Neural crest cell (in vitro differentiated cells): ENCODE measurements at regions not wholly inside any gene's neighbourhood (a gene's known extent, or its start where the extent isn't known, plus 50 kb on each side); places are given as distances from the start of the nearest gene placed in this dataset.

Source experiments
- DNase-seq: peaks from one replicate; pipeline ENCODE4 v3.0.0; 2021; ENCODE audit warnings: low read depth, mixed read lengths, low spot score
- H3K27ac Mint-ChIP-seq: one replicate; pipeline ENCODE4 v1.8.0; 2021; ENCODE audit warnings: mild to moderate bottlenecking, mixed read lengths; ENCODE audit not compliant: unreplicated experiment
- H3K27me3 Mint-ChIP-seq: 2 replicates; pipeline ENCODE4 v1.8.0; 2021; ENCODE audit warnings: low read depth, mild to moderate bottlenecking, mixed read lengths
- H3K36me3 Mint-ChIP-seq: 2 replicates; pipeline ENCODE4 v1.8.0; 2021; ENCODE audit warnings: low read depth, mild to moderate bottlenecking, mixed read lengths
- H3K4me1 Mint-ChIP-seq: 2 replicates; pipeline ENCODE4 v1.8.0; 2021; ENCODE audit warnings: mixed read lengths
- H3K4me3 Mint-ChIP-seq: one replicate; pipeline ENCODE4 v1.8.0; 2021; ENCODE audit warnings: mild to moderate bottlenecking, mixed read lengths
- H3K9me3 Mint-ChIP-seq: 2 replicates; pipeline ENCODE4 v1.8.0; 2021; ENCODE audit warnings: mixed read lengths
- TF ChIP-seq, protein P1 (sequence below): fragments of 200-600 bp; sonication (generic); conservative IDR thresholded peaks from 2 replicates; pipeline ENCODE4 v1.5.0; 2021; ENCODE audit warnings: antibody characterized with exemption, mild to moderate bottlenecking

DNA sequence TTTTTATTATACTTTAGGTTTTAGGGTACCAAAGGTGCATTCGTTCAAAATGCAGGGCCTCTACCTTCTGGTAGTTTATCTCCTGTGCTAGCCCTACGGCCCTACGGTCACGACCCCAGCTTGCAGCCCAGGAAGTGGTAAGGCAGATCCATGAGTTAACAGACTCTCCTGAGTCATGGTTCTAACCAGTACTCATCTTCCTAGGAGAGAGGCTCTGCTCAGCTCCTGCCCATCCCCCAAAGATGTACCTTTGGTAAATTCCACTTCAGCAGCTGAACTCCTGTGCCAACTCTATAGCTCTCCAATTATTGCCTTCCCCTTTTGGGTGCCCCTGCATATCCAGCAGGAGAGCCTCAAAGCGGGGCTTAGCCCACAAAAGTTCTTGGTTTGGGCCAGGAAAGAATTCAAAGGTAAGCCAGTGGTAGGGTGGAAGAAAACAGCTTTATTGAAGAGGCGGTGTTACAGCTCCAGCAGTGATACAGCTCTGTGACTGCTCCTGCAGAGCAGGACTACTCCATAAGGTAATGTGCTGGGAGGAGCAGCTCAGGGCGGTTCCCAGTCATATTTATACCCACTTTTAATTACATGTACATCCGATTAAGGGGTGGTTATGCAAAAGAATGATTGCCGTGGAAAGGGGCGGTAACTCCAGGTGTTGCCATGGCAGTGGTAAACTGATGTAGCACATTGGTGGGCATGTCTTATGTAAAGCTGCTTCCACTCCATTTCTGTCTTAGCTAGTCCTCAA is 241.4 kb downstream of the PMP22 start:
- no peak overlapping the region for H3K4me3 Mint-ChIP-seq
- no peak for DNase-seq

DNA sequence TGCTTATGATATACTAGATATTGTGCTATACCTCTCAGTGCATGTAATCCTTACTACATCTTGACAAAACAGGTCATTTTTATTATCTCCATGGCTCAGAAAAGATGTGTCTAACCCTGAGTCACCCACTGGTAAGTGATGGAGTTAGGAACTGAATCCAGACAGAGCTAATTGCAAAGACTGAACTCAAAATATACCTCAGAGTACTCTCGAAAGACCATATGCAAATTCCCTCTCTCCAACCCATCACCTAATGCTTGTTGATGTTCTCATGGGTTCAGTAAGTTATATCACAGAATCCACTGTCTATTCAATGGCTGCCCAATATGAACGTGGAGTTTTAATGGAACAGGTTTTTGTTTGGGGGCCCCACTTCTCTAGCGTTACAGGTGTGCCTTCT is 246.0 kb downstream of the PMP22 start:
- Mint-ChIP-seq H3K9me3 (no peaks in the 10 kb centered on the region), H3K4me1 (no peaks in the 10 kb centered on the region), H3K27me3 (no peaks in the 10 kb centered on the region), H3K36me3 (no peaks in the 10 kb centered on the region), H3K4me3 (no peak overlapping the region), H3K27ac (no peak overlapping the region)
- DNase-seq = no peak
- TF ChIP-seq, protein P1, sequence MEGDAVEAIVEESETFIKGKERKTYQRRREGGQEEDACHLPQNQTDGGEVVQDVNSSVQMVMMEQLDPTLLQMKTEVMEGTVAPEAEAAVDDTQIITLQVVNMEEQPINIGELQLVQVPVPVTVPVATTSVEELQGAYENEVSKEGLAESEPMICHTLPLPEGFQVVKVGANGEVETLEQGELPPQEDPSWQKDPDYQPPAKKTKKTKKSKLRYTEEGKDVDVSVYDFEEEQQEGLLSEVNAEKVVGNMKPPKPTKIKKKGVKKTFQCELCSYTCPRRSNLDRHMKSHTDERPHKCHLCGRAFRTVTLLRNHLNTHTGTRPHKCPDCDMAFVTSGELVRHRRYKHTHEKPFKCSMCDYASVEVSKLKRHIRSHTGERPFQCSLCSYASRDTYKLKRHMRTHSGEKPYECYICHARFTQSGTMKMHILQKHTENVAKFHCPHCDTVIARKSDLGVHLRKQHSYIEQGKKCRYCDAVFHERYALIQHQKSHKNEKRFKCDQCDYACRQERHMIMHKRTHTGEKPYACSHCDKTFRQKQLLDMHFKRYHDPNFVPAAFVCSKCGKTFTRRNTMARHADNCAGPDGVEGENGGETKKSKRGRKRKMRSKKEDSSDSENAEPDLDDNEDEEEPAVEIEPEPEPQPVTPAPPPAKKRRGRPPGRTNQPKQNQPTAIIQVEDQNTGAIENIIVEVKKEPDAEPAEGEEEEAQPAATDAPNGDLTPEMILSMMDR = no peak

More for the DNA sequence above, 241.4 kb downstream of the PMP22 start:
- no peaks in the 10 kb centered on the region for H3K36me3 Mint-ChIP-seq
- H3K27ac Mint-ChIP-seq = no peak overlapping the region
- H3K27me3 Mint-ChIP-seq = no peaks in the 10 kb centered on the region
- TF ChIP-seq, protein P1 = no peak
- no peaks in the 10 kb centered on the region for H3K9me3 Mint-ChIP-seq
- no peaks in the 10 kb centered on the region for H3K4me1 Mint-ChIP-seq

DNA sequence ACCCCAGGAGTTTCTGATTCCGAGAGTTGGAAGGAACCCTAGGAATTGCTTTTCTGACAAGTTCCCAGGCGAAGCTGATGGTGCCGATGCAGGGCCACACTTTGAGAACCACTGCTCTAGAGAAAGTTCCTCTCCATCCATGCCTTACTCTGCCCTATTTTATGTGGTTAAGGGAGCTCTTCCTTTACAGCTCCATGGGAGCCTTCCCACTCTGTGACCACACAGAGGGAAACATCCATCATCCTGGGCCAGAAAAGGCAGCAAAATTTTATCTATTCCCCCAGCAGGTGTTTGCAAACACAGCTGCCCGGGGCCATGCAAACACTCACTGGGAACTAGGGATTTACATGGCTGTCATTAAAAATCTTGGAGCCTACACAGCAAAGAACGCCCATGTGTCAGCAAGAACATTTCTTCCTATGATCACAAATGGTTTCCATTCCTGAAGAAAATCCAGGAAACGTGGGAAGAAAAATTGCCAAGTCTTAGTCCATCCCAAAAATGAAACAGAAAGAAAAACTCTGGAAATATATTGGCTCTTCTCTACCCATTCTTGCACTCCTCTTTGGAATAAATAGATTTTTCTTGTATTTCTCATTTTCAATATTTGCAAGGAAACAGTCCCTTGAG is 252.7 kb downstream of the PMP22 start:
- no peaks in the 10 kb centered on the region for H3K36me3 Mint-ChIP-seq
- no peaks in the 10 kb centered on the region for H3K9me3 Mint-ChIP-seq
- DNase-seq = no peak
- H3K27me3 Mint-ChIP-seq = no peaks in the 10 kb centered on the region
- peak overlapping the region; percentile 71 for H3K27ac Mint-ChIP-seq
- H3K4me3 Mint-ChIP-seq = no peak overlapping the region
- TF ChIP-seq, protein P1 = no peak
- H3K4me1 Mint-ChIP-seq = peaks cover 12% of the 10 kb centered on the region

DNA sequence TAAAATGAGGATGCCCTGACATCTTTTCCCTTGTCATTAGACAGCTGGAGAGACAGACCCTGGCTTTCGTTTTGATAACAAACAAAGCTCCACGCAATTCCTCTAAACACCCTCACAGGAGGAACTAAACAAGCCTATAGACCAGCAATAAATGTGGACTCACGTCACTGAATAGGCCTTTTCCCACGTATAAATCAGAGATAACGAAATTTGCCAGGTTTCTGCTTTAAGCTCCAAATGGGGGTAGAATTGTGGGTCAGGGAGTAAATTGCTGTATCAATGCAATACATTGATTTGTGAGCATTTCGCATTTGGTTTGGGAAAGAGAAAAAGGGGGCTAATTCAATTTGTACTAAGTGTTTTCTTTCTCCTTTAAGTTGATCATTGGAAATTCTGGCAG is 256.0 kb downstream of the PMP22 start:
- Mint-ChIP-seq H3K27me3 (no peaks in the 10 kb centered on the region), H3K36me3 (no peaks in the 10 kb centered on the region), H3K27ac (no peak overlapping the region), H3K4me3 (no peak overlapping the region), H3K4me1 (peaks cover 12% of the 10 kb centered on the region), H3K9me3 (no peaks in the 10 kb centered on the region)
- no peak for DNase-seq
- TF ChIP-seq, protein P1 = no peak

- Mint-ChIP-seq H3K36me3 (no peaks in the 10 kb centered on the region), H3K27me3 (no peaks in the 10 kb centered on the region), H3K4me1 (peaks cover 12% of the 10 kb centered on the region), H3K27ac (no peak overlapping the region), H3K9me3 (no peaks in the 10 kb centered on the region), H3K4me3 (no peak overlapping the region)
- no peak for DNase-seq
- TF ChIP-seq, protein P1 = no peak
Measured at GRCh38 chr17:15007147-15007553, 258.0 kb downstream of the PMP22 start.
